Central memory CD8-positive, alpha-beta T cell (primary cell): ENCODE measurements at regions not wholly inside any gene's neighbourhood (a gene's known extent, or its start where the extent isn't known, plus 50 kb on each side); places are given as distances from the start of the nearest gene placed in this dataset.

Source experiments
- ATAC-seq: fragments of 150-1000 bp; cut with Tn5 transposase; replicated peaks from 2 replicates; pipeline ENCODE4 v1.10.0; 2022; ENCODE audit warnings: mild to moderate bottlenecking, moderate FRiP score, moderate number of reproducible peaks; ENCODE audit not compliant: poor library complexity, severe bottlenecking; ENCODE audit errors: extremely low read depth
- DNase-seq, 2 donors: peaks; one replicate each; pipeline ENCODE4 v3.0.0; 2021; ENCODE audit warnings: low spot score in 2 of 2
- H3K27ac Mint-ChIP-seq: one replicate; pipeline ENCODE4 v1.8.0; 2022; ENCODE audit warnings: low read depth, mild to moderate bottlenecking, moderate library complexity, mixed read lengths
- H3K27me3 Mint-ChIP-seq: one replicate; pipeline ENCODE4 v1.8.0; 2022; ENCODE audit warnings: mixed read lengths
- H3K36me3 Mint-ChIP-seq: one replicate; pipeline ENCODE4 v1.8.0; 2022; ENCODE audit warnings: mild to moderate bottlenecking, moderate library complexity, mixed read lengths; ENCODE audit not compliant: insufficient read depth
- H3K4me1 Mint-ChIP-seq: one replicate; pipeline ENCODE4 v1.8.0; 2022; ENCODE audit warnings: mixed read lengths
- H3K4me3 Mint-ChIP-seq: one replicate; pipeline ENCODE4 v1.8.0; 2022; ENCODE audit warnings: mild to moderate bottlenecking, moderate library complexity, mixed read lengths
- H3K9me3 Mint-ChIP-seq: one replicate; pipeline ENCODE4 v1.8.0; 2022; ENCODE audit warnings: mixed read lengths

- Mint-ChIP-seq H3K27me3 (no peaks in the 10 kb centered on the region), H3K36me3 (no peaks in the 10 kb centered on the region), H3K4me3 (no peak overlapping the region), H3K27ac (no peak overlapping the region), H3K9me3 (peaks cover 12% of the 10 kb centered on the region), H3K4me1 (no peaks in the 10 kb centered on the region)
- ATAC-seq (no peak), DNase-seq (no peak)
Observed at GRCh38 chr9:28650327-28650726, 1077.0 kb upstream of the C9orf72 start.

- no peak overlapping the region for H3K27ac Mint-ChIP-seq
- H3K4me1 Mint-ChIP-seq, result no peaks in the 10 kb centered on the region
- DNase-seq (no peak), ATAC-seq (no peak)
- H3K9me3 Mint-ChIP-seq, result peaks cover 10% of the 10 kb centered on the region
- H3K27me3 Mint-ChIP-seq, result no peaks in the 10 kb centered on the region
- H3K4me3 Mint-ChIP-seq, result no peak overlapping the region
- H3K36me3 Mint-ChIP-seq, result no peaks in the 10 kb centered on the region
Observed at GRCh38 chr9:28651050-28651722, 1077.9 kb upstream of the C9orf72 start.

DNA sequence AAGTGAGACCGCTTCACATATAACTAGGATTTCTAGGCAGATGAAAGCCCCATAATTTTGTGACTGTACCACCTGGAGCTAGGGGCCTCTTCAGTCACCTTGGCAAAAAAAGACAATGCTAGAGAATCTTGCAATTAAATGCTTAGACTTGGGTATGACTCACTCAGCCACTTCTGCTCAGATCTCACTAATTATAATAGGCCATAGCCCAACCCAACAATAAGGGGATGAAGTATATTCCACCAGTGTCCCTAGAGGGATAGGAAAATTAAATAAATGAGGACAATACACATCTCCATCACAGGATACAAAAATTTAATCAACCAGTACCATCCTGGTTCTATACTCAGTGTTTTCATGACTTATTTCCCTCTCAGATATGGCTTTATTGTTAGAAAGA, 1079.9 kb upstream of the C9orf72 start:
- no peaks in the 10 kb centered on the region for H3K27me3 Mint-ChIP-seq
- H3K36me3 Mint-ChIP-seq, result no peaks in the 10 kb centered on the region
- no peak for ATAC-seq

DNA sequence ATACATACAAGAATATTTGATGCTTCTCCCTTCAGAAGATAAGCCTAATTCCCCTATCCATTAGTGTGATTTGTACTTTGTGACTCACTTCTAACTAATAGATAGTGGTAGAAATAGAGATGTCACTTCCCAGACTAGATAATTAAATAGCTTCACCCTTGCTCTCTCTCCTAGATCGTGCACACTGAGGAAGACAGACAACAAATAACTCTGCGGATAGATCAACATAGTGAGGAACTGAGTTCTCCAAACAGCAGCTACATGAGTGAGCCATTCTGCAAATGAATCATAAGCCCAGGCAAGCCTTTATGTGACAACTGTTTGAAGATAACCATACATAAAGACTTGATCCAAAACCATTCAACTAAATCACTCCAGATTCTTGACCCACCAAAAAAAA, 1083.4 kb upstream of the C9orf72 start:
- ATAC-seq (no peak), DNase-seq (no peak)
- Mint-ChIP-seq H3K4me3 (no peak overlapping the region), H3K9me3 (peaks cover 11% of the 10 kb centered on the region), H3K27me3 (no peaks in the 10 kb centered on the region), H3K4me1 (no peaks in the 10 kb centered on the region), H3K27ac (no peak overlapping the region), H3K36me3 (no peaks in the 10 kb centered on the region)

More for the DNA sequence above, 1079.9 kb upstream of the C9orf72 start:
- Mint-ChIP-seq H3K27ac (no peak overlapping the region), H3K4me1 (no peaks in the 10 kb centered on the region), H3K9me3 (peaks cover 11% of the 10 kb centered on the region), H3K4me3 (no peak overlapping the region)
- no peak for DNase-seq

DNA sequence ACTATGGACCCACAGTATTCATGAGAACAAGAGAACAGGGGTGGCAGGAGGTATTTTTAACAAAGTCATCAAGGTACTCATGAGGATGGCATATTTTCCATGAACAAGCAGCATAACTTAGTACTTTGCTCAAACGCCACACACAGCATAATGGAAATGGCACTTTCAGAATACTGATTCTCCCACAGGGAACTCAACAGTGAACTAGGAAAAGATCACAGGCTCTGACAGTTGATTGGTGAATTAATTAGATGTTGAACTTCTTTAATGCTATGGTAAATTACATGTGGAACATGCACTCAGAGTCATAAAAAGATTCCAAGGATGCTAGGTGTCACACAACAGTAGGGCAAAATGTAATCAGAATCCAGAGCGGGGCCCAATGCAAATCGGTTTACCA, 1088.6 kb upstream of the C9orf72 start:
- no peak for ATAC-seq
- Mint-ChIP-seq H3K9me3 (peaks cover 2% of the 10 kb centered on the region), H3K27ac (no peak overlapping the region)

GRCh38 chr9:28662675-28663074, 1089.4 kb upstream of the C9orf72 start:
- Mint-ChIP-seq H3K27ac (no peak overlapping the region), H3K9me3 (no peaks in the 10 kb centered on the region), H3K36me3 (no peaks in the 10 kb centered on the region), H3K4me3 (no peak overlapping the region), H3K27me3 (no peaks in the 10 kb centered on the region), H3K4me1 (no peaks in the 10 kb centered on the region)
- no peak for ATAC-seq
- DNase-seq, result no peak

More for the DNA sequence above, 1088.6 kb upstream of the C9orf72 start:
- no peaks in the 10 kb centered on the region for H3K27me3 Mint-ChIP-seq
- no peaks in the 10 kb centered on the region for H3K36me3 Mint-ChIP-seq
- H3K4me3 Mint-ChIP-seq, result no peak overlapping the region
- no peak for DNase-seq
- no peaks in the 10 kb centered on the region for H3K4me1 Mint-ChIP-seq

GRCh38 chr9:28668158-28668557, 1094.9 kb upstream of the C9orf72 start:
- ATAC-seq (no peak), DNase-seq (no peak)
- no peaks in the 10 kb centered on the region for H3K4me1 Mint-ChIP-seq
- H3K27ac Mint-ChIP-seq, result no peak overlapping the region
- no peaks in the 10 kb centered on the region for H3K27me3 Mint-ChIP-seq
- no peak overlapping the region for H3K4me3 Mint-ChIP-seq
- H3K36me3 Mint-ChIP-seq, result no peaks in the 10 kb centered on the region
- H3K9me3 Mint-ChIP-seq, result peaks cover 7% of the 10 kb centered on the region

- Mint-ChIP-seq H3K27ac (no peak overlapping the region), H3K9me3 (peaks cover 12% of the 10 kb centered on the region), H3K4me3 (no peak overlapping the region), H3K27me3 (no peaks in the 10 kb centered on the region), H3K4me1 (no peaks in the 10 kb centered on the region), H3K36me3 (no peaks in the 10 kb centered on the region)
- DNase-seq (no peak), ATAC-seq (no peak)
Observed at GRCh38 chr9:28671000-28671399, 1097.7 kb upstream of the C9orf72 start.

- DNase-seq (no peak), ATAC-seq (no peak)
- no peak overlapping the region for H3K4me3 Mint-ChIP-seq
- H3K4me1 Mint-ChIP-seq, result no peaks in the 10 kb centered on the region
- no peak overlapping the region for H3K27ac Mint-ChIP-seq
- H3K9me3 Mint-ChIP-seq, result peaks cover 19% of the 10 kb centered on the region
- H3K36me3 Mint-ChIP-seq, result no peaks in the 10 kb centered on the region
- H3K27me3 Mint-ChIP-seq, result no peaks in the 10 kb centered on the region
Observed at GRCh38 chr9:28678097-28678496, 1104.8 kb upstream of the C9orf72 start.

- no peak overlapping the region for H3K27ac Mint-ChIP-seq
- no peaks in the 10 kb centered on the region for H3K27me3 Mint-ChIP-seq
- peaks cover 6% of the 10 kb centered on the region for H3K9me3 Mint-ChIP-seq
Observed at GRCh38 chr9:28688172-28688571, 1114.9 kb upstream of the C9orf72 start.

GRCh38 chr9:28692012-28692411, 1118.7 kb upstream of the C9orf72 start:
- no peak overlapping the region for H3K27ac Mint-ChIP-seq
- H3K4me3 Mint-ChIP-seq, result no peak overlapping the region
- no peak for DNase-seq
- no peak for ATAC-seq
- H3K27me3 Mint-ChIP-seq, result no peaks in the 10 kb centered on the region
- H3K4me1 Mint-ChIP-seq, result no peaks in the 10 kb centered on the region
- no peaks in the 10 kb centered on the region for H3K36me3 Mint-ChIP-seq
- H3K9me3 Mint-ChIP-seq, result no peaks in the 10 kb centered on the region

More at GRCh38 chr9:28688172-28688571, 1114.9 kb upstream of the C9orf72 start:
- no peak for DNase-seq
- no peaks in the 10 kb centered on the region for H3K4me1 Mint-ChIP-seq
- no peaks in the 10 kb centered on the region for H3K36me3 Mint-ChIP-seq
- H3K4me3 Mint-ChIP-seq, result no peak overlapping the region
- no peak for ATAC-seq

GRCh38 chr9:28696960-28697359, 1123.7 kb upstream of the C9orf72 start:
- H3K27ac Mint-ChIP-seq, result no peak overlapping the region
- no peaks in the 10 kb centered on the region for H3K27me3 Mint-ChIP-seq
- DNase-seq (no peak), ATAC-seq (no peak)
- no peaks in the 10 kb centered on the region for H3K4me1 Mint-ChIP-seq
- peaks cover 5% of the 10 kb centered on the region for H3K9me3 Mint-ChIP-seq
- no peaks in the 10 kb centered on the region for H3K36me3 Mint-ChIP-seq
- H3K4me3 Mint-ChIP-seq, result no peak overlapping the region

DNA sequence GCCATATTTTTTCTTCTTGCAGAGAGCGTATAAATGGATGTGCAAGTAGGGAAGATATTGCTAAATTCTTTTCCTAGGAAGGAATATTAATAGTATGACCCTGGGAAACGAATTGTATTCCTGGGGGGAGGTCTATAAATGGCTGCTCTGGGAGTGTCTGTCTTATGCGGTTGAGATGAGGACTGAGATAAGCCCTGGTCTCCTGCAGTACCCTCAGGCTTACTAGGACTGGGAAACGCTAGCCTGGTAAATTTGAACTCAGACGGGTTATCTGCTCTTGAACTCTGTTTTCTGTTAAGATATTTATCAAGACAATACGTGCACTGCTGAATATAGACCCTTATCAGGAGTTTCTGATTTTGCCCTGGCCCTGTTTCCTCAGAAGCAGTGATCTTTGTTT, 1126.4 kb upstream of the C9orf72 start:
- no peak overlapping the region for H3K4me3 Mint-ChIP-seq
- peaks cover under 1% of the 10 kb centered on the region for H3K36me3 Mint-ChIP-seq
- no peaks in the 10 kb centered on the region for H3K27me3 Mint-ChIP-seq
- DNase-seq (no peak), ATAC-seq (no peak)
- peaks cover 5% of the 10 kb centered on the region for H3K9me3 Mint-ChIP-seq
- no peaks in the 10 kb centered on the region for H3K4me1 Mint-ChIP-seq
- no peak overlapping the region for H3K27ac Mint-ChIP-seq
